ENCODE measurements at regions not wholly inside any gene's neighbourhood (a gene's known extent, or its start where the extent isn't known, plus 50 kb on each side); places are given as distances from the start of the nearest gene placed in this dataset.

GRCh38 chr9:103068753-103069152 is 73.6 kb downstream of the CYLC2 start:
- no peak for ATAC-seq
- no peak overlapping the region for H3K27ac ChIP-seq
- H3K4me3 ChIP-seq = no peak overlapping the region
- no peaks in the 10 kb centered on the region for H3K27me3 ChIP-seq
- intact Hi-C loops (cut with DNase I; ENCODE audit: low total_unique reads) = no loop called here
- H3K9me3 ChIP-seq = no peaks in the 10 kb centered on the region
- H3K4me1 ChIP-seq = no peaks in the 10 kb centered on the region
- DNase-seq = no peak
- no peaks in the 10 kb centered on the region for H3K36me3 ChIP-seq
- TF ChIP-seq CTCF (IDR thresholded peaks at IDR 0.05 in 4 of 5, conservative IDR thresholded peaks at IDR 0.05 in 1 of 5) = no peak
- TF ChIP-seq POLR2A (IDR thresholded peaks at IDR 0.05) = no peak
- in situ Hi-C loops (cut with MboI; ENCODE audit: low sequenced_read_pairs in 4 of 4) = no loop called here

- ATAC-seq (no peak), DNase-seq (no peak)
- H3K27ac ChIP-seq = no peak overlapping the region
- in situ Hi-C loops (cut with MboI; ENCODE audit: low sequenced_read_pairs in 4 of 4) = no loop called here
- no peaks in the 10 kb centered on the region for H3K4me1 ChIP-seq
- H3K9me3 ChIP-seq = no peaks in the 10 kb centered on the region
- H3K27me3 ChIP-seq = no peaks in the 10 kb centered on the region
- TF ChIP-seq CTCF (IDR thresholded peaks at IDR 0.05 in 4 of 5, conservative IDR thresholded peaks at IDR 0.05 in 1 of 5) (no peak), POLR2A (IDR thresholded peaks at IDR 0.05) (no peak)
- H3K36me3 ChIP-seq = no peaks in the 10 kb centered on the region
- intact Hi-C loops (cut with DNase I; ENCODE audit: low total_unique reads) = no loop called here
- no peak overlapping the region for H3K4me3 ChIP-seq
These were observed 83.4 kb downstream of the CYLC2 start for GRCh38 chr9:103078581-103078980.

GRCh38 chr9:103082494-103082893 is 87.4 kb downstream of the CYLC2 start:
- in situ Hi-C loops (cut with MboI; ENCODE audit: low sequenced_read_pairs in 4 of 4) = no loop called here

GRCh38 chr9:103089357-103089756 is 94.2 kb downstream of the CYLC2 start:
- DNase-seq = no peak
- no peak overlapping the region for H3K4me3 ChIP-seq
- H3K9me3 ChIP-seq = no peaks in the 10 kb centered on the region
- no peak overlapping the region for H3K27ac ChIP-seq
- no peak for ATAC-seq
- no peaks in the 10 kb centered on the region for H3K4me1 ChIP-seq
- H3K36me3 ChIP-seq = no peaks in the 10 kb centered on the region
- no peaks in the 10 kb centered on the region for H3K27me3 ChIP-seq
- intact Hi-C loops (cut with DNase I; ENCODE audit: low total_unique reads) = loop anchor here (10.0 kb wide), 1 partner anchor 335 kb away; no protein-coding TSS in a partner anchor
- TF ChIP-seq POLR2A (IDR thresholded peaks at IDR 0.05) (no peak), CTCF (IDR thresholded peaks at IDR 0.05 in 4 of 5, conservative IDR thresholded peaks at IDR 0.05 in 1 of 5) (no peak)
- in situ Hi-C loops (cut with MboI; ENCODE audit: low sequenced_read_pairs in 4 of 4) = no loop called here

More at GRCh38 chr9:103082494-103082893, 87.4 kb downstream of the CYLC2 start:
- no peak overlapping the region for H3K4me3 ChIP-seq
- H3K4me1 ChIP-seq = no peaks in the 10 kb centered on the region
- no peaks in the 10 kb centered on the region for H3K36me3 ChIP-seq
- no peaks in the 10 kb centered on the region for H3K9me3 ChIP-seq
- TF ChIP-seq CTCF (IDR thresholded peaks at IDR 0.05 in 4 of 5, conservative IDR thresholded peaks at IDR 0.05 in 1 of 5) (no peak), POLR2A (IDR thresholded peaks at IDR 0.05) (no peak)
- DNase-seq (no peak), ATAC-seq (no peak)
- no peak overlapping the region for H3K27ac ChIP-seq
- intact Hi-C loops (cut with DNase I; ENCODE audit: low total_unique reads) = loop anchor here (10.0 kb wide), 1 partner anchor 328 kb away; no protein-coding TSS in a partner anchor
- no peaks in the 10 kb centered on the region for H3K27me3 ChIP-seq

- in situ Hi-C loops (cut with MboI; ENCODE audit: low sequenced_read_pairs in 4 of 4) (no loop called here), intact Hi-C loops (cut with DNase I; ENCODE audit: low total_unique reads) (no loop called here)
- no peak for DNase-seq
- Histone ChIP-seq H3K27ac (no peak overlapping the region), H3K4me1 (no peaks in the 10 kb centered on the region), H3K36me3 (no peaks in the 10 kb centered on the region), H3K27me3 (no peaks in the 10 kb centered on the region), H3K9me3 (no peaks in the 10 kb centered on the region), H3K4me3 (no peak overlapping the region)
- TF ChIP-seq POLR2A (IDR thresholded peaks at IDR 0.05) (no peak), CTCF (IDR thresholded peaks at IDR 0.05 in 4 of 5, conservative IDR thresholded peaks at IDR 0.05 in 1 of 5) (no peak)
- no peak for ATAC-seq
These were observed 109.0 kb downstream of the CYLC2 start for GRCh38 chr9:103104101-103104500.
